SU-DHL-6 (cell line): ENCODE measurements at regions not wholly inside any gene's neighbourhood (a gene's known extent, or its start where the extent isn't known, plus 50 kb on each side); places are given as distances from the start of the nearest gene placed in this dataset.

Source experiments
- H2AFZ ChIP-seq: fragments of 200-600 bp; sonication (generic); 2 replicates; pipeline ENCODE4 v1.6.1; 2014; ENCODE audit warnings: low read depth, mild to moderate bottlenecking, moderate library complexity, mixed read lengths, antibody characterized with exemption, low read length; ENCODE audit not compliant: severe bottlenecking
- H3F3A ChIP-seq: fragments of 200-600 bp; shearing (Covaris generic); 2 replicates; pipeline ENCODE4 v1.6.0; 2016; ENCODE audit warnings: antibody characterized with exemption, mild to moderate bottlenecking; ENCODE audit not compliant: insufficient read depth
- H3K27ac ChIP-seq: fragments of 200-600 bp; sonication (generic); 2 replicates; pipeline ENCODE4 v1.5.1; 2016; ENCODE audit warnings: low read depth, mild to moderate bottlenecking, low read length, moderate library complexity, mixed read lengths
- H3K27me3 ChIP-seq: fragments of 200-600 bp; sonication (generic), shearing (Covaris generic); 2 replicates; pipeline ENCODE4 v1.6.0; 2014; ENCODE audit warnings: mild to moderate bottlenecking, low read length
- H3K36me3 ChIP-seq: fragments of 200-600 bp; sonication (generic); 2 replicates; pipeline ENCODE4 v1.6.1; 2014; ENCODE audit warnings: mild to moderate bottlenecking, low read length, mixed read lengths
- H3K4me2 ChIP-seq: fragments of 300-600, 200-600 bp; shearing (Covaris generic), sonication (generic); 2 replicates; pipeline ENCODE4 v1.6.0; 2014; ENCODE audit warnings: low read length, low read depth, mild to moderate bottlenecking; ENCODE audit not compliant: poor library complexity, severe bottlenecking
- H3K4me3 ChIP-seq: fragments of 200-600 bp; sonication (generic); 2 replicates; pipeline ENCODE4 v1.5.1; 2014; ENCODE audit warnings: antibody characterized with exemption, low read length, mild to moderate bottlenecking, mixed read lengths; ENCODE audit not compliant: insufficient read depth, poor library complexity, severe bottlenecking
- H3K79me2 ChIP-seq: fragments of 200-600 bp; sonication (generic); 2 replicates; pipeline ENCODE4 v1.6.1; 2014; ENCODE audit warnings: mild to moderate bottlenecking, low read length, moderate library complexity; ENCODE audit not compliant: insufficient read depth
- H3K9ac ChIP-seq: fragments of 200-600 bp; sonication (generic); 2 replicates; pipeline ENCODE4 v1.7.0; 2014; ENCODE audit warnings: mild to moderate bottlenecking, low read length
- H3K9me2 ChIP-seq: fragments of 200-600 bp; sonication (generic); replicated peaks from 2 replicates; pipeline ENCODE4 v1.6.1; 2014; ENCODE audit warnings: low read length; ENCODE audit not compliant: insufficient read depth
- H3K9me3 ChIP-seq: fragments of 200-600 bp; sonication (generic); 2 replicates; pipeline ENCODE4 v1.6.1; 2014; ENCODE audit warnings: low read length, mixed read lengths; ENCODE audit not compliant: insufficient read depth
- H4K20me1 ChIP-seq: fragments of 200-600 bp; sonication (generic); 2 replicates; pipeline ENCODE4 v1.6.1; 2014; ENCODE audit warnings: low read depth, mild to moderate bottlenecking, antibody characterized with exemption, low read length, moderate library complexity, mixed read lengths
- CTCF ChIP-seq: fragments of 200-600 bp; sonication (generic); IDR thresholded peaks from one replicate; pipeline ENCODE4 v1.5.1; 2017; ENCODE audit warnings: antibody characterized with exemption, mild to moderate bottlenecking, low read length, moderate library complexity; ENCODE audit not compliant: insufficient read depth, poor library complexity, severe bottlenecking
- EZH2phosphoT487 ChIP-seq: fragments of 200-600 bp; sonication (generic), shearing (Covaris generic); conservative IDR thresholded peaks from 2 replicates; pipeline ENCODE4 v1.6.1; 2018; ENCODE audit warnings: mild to moderate bottlenecking, antibody characterized with exemption, low read length, moderate library complexity, mixed read lengths

GRCh38 chr6:90703336-90703735 is 116.5 kb upstream of the MAP3K7 start:
- Histone ChIP-seq H4K20me1 (no peaks in the 10 kb centered on the region), H3K4me3 (no peak overlapping the region), H3K27me3 (0 out of 2 replicates have a peak, but pooled peaks cover 5% of the 10 kb centered on the region), H3K36me3 (no peaks in the 10 kb centered on the region), H3F3A (no peaks in the 10 kb centered on the region), H3K4me2 (no peak overlapping the region), H3K9me2 (no peaks in the 10 kb centered on the region), H3K9ac (no peak overlapping the region), H2AFZ (no peak overlapping the region), H3K79me2 (no peaks in the 10 kb centered on the region), H3K9me3 (no peaks in the 10 kb centered on the region), H3K27ac (no peak overlapping the region)
- no peak for TF ChIP-seq EZH2phosphoT487
- no peak for TF ChIP-seq CTCF

- Histone ChIP-seq H3K27ac (no peak overlapping the region), H3K36me3 (no peaks in the 10 kb centered on the region), H2AFZ (no peak overlapping the region), H3K9me2 (no peaks in the 10 kb centered on the region), H3K4me3 (no peak overlapping the region), H3F3A (no peaks in the 10 kb centered on the region), H4K20me1 (no peaks in the 10 kb centered on the region), H3K79me2 (no peaks in the 10 kb centered on the region), H3K9me3 (no peaks in the 10 kb centered on the region), H3K27me3 (0 out of 2 replicates have a peak, but pooled peaks cover 5% of the 10 kb centered on the region), H3K4me2 (no peak overlapping the region), H3K9ac (no peak overlapping the region)
- TF ChIP-seq EZH2phosphoT487 (no peak), CTCF (no peak)
Observed at GRCh38 chr6:90701926-90702325, 115.1 kb upstream of the MAP3K7 start.

DNA sequence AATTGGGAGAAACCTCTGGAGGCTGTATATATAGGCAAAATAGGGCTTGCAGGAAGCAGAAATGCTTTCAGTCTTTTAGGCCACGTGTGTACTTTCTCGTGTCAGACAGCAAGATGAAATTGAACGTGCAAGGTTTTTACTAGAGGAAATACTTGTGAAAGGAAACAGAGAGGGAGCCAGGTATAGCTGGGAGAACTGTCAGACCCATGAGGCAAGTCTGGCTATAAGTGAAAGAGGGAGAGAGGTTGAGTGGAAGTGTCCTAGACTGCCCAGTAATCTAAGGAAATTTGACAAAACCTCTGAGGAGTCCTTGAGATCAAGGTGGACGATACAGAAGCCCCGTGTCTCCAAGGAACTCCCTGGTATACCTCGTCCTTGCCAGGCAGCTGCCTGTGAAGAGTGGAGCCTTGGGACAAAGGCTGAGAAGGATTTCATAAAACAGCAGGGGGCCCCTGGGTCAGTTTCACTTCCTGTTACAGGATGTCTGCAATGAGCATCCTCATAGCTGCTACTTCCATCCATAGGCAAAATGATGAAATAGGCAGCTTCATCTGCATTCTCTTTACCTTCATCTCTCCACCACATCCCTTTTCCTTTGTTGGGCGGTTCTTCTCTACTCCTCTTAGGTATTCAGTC is 114.4 kb upstream of the MAP3K7 start:
- Histone ChIP-seq H3F3A (no peaks in the 10 kb centered on the region), H3K27me3 (0 out of 2 replicates have a peak, but pooled peaks cover 5% of the 10 kb centered on the region), H3K4me2 (no peak overlapping the region), H2AFZ (no peak overlapping the region), H3K36me3 (no peaks in the 10 kb centered on the region), H3K9ac (no peak overlapping the region), H3K4me3 (no peak overlapping the region), H3K9me2 (no peaks in the 10 kb centered on the region), H3K9me3 (no peaks in the 10 kb centered on the region), H4K20me1 (no peaks in the 10 kb centered on the region), H3K27ac (no peak overlapping the region), H3K79me2 (no peaks in the 10 kb centered on the region)
- TF ChIP-seq EZH2phosphoT487: no peak
- TF ChIP-seq CTCF: no peak
